Pulmonary artery endothelial cell (primary cell): ENCODE measurements at regions not wholly inside any gene's neighbourhood (a gene's known extent, or its start where the extent isn't known, plus 50 kb on each side); places are given as distances from the start of the nearest gene placed in this dataset.

ENCODE experiments used
- DNase-seq: peaks from one replicate; pipeline ENCODE4 v3.0.0-alpha.2; 2011; ENCODE audit warnings: low read depth, low spot score

GRCh38 chr12:75613981-75614380, 102.6 kb upstream of the KRR1 start:
- no peak for DNase-seq

- DNase-seq: no peak
Observed at GRCh38 chr12:75611041-75611440, 99.6 kb upstream of the KRR1 start.

- DNase-seq: no peak
Observed at GRCh38 chr12:75606956-75607355, 95.5 kb upstream of the KRR1 start.

GRCh38 chr12:75606151-75606550, 94.7 kb upstream of the KRR1 start:
- DNase-seq: no peak

GRCh38 chr12:75603475-75603874, 92.1 kb upstream of the KRR1 start:
- peak; percentile 24 for DNase-seq

- no peak for DNase-seq
Observed at GRCh38 chr12:75602106-75602505, 90.7 kb upstream of the KRR1 start.

- no peak for DNase-seq
Observed at GRCh38 chr12:75600146-75600545, 88.7 kb upstream of the KRR1 start.

- no peak for DNase-seq
Observed at GRCh38 chr12:75599061-75599460, 87.7 kb upstream of the KRR1 start.

GRCh38 chr12:75596406-75596805, 85.0 kb upstream of the KRR1 start:
- DNase-seq: no peak

- no peak for DNase-seq
Observed at GRCh38 chr12:75592638-75593335, 81.4 kb upstream of the KRR1 start.

- no peak for DNase-seq
Observed at GRCh38 chr12:75592086-75592485, 80.7 kb upstream of the KRR1 start.

- no peak for DNase-seq
Observed at GRCh38 chr12:75591628-75592027, 80.2 kb upstream of the KRR1 start.

- DNase-seq: no peak
Observed at GRCh38 chr12:75589801-75590200, 78.4 kb upstream of the KRR1 start.

GRCh38 chr12:75587340-75588106, 76.1 kb upstream of the KRR1 start:
- no peak for DNase-seq

GRCh38 chr12:75585330-75585729, 73.9 kb upstream of the KRR1 start:
- peak; percentile 41 for DNase-seq

- DNase-seq: no peak
Observed at GRCh38 chr12:75583355-75583754, 71.9 kb upstream of the KRR1 start.

- no peak for DNase-seq
Observed at GRCh38 chr12:75581515-75581914, 70.1 kb upstream of the KRR1 start.

- no peak for DNase-seq
Observed at GRCh38 chr12:75579552-75579951, 68.1 kb upstream of the KRR1 start.

GRCh38 chr12:75578546-75578945, 67.1 kb upstream of the KRR1 start:
- DNase-seq: no peak

GRCh38 chr12:75577812-75578211, 66.4 kb upstream of the KRR1 start:
- DNase-seq: no peak

- no peak for DNase-seq
Observed at GRCh38 chr12:75571656-75572205, 60.3 kb upstream of the KRR1 start.

- DNase-seq: no peak
Observed at GRCh38 chr12:75571204-75571603, 59.8 kb upstream of the KRR1 start.

GRCh38 chr12:75568801-75569200, 57.4 kb upstream of the KRR1 start:
- DNase-seq: no peak
